Suprapubic skin (tissue), 4 donors: ENCODE measurements at regions not wholly inside any gene's neighbourhood (a gene's known extent, or its start where the extent isn't known, plus 50 kb on each side); places are given as distances from the start of the nearest gene placed in this dataset.

Experiments used
- DNase-seq, 2 donors: peaks; one replicate each; pipeline ENCODE4 v3.0.0-alpha.2; 2019; ENCODE audit warnings: low spot score in 2 of 2
- H3K27ac ChIP-seq: fragments of 200-600 bp; sonication (generic); one replicate; pipeline ENCODE4 v1.5.1; 2019
- H3K27me3 ChIP-seq: fragments of 200-600 bp; sonication (generic); one replicate; pipeline ENCODE4 v1.5.1; 2019
- H3K36me3 ChIP-seq: fragments of 200-600 bp; sonication (generic); one replicate; pipeline ENCODE4 v1.5.1; 2019
- H3K4me1 ChIP-seq: fragments of 200-600 bp; sonication (generic); one replicate; pipeline ENCODE4 v1.5.1; 2019
- H3K4me3 ChIP-seq: fragments of 200-600 bp; sonication (generic); one replicate; pipeline ENCODE4 v1.5.1; 2019; ENCODE audit warnings: mild to moderate bottlenecking
- H3K9me3 ChIP-seq: fragments of 200-600 bp; sonication (generic); one replicate; pipeline ENCODE4 v1.5.1; 2019
- EP300 ChIP-seq: sonication (generic); formaldehyde crosslinking; IDR thresholded peaks from one replicate; pipeline ENCODE4 v1.6.1; 2017; ENCODE audit warnings: antibody characterized with exemption
- POLR2A ChIP-seq, 2 donors: fragments of 450-650 bp; IDR thresholded peaks; one replicate each; pipeline ENCODE4 v1.6.1; 2017; ENCODE audit warnings: antibody characterized with exemption in 2 of 2, mild to moderate bottlenecking in 2 of 2, moderate library complexity in 2 of 2
- POLR2AphosphoS5 ChIP-seq, 3 donors: sonication (generic); formaldehyde crosslinking; IDR thresholded peaks; one replicate each; pipeline ENCODE4 v1.6.1; 2017; ENCODE audit warnings: antibody characterized with exemption in 3 of 3
- WGBS: methylation state at CpG from one replicate; pipeline ENCODE4 v1.1.5; 2018; 5-methylcytosine and 5-hydroxymethylcytosine counted together
- TF ChIP-seq, protein P1 (sequence below), 2 donors: fragments of 200-600 bp in 1 of 2; fragments of 450-650 bp in 1 of 2; sonication (generic) in 1 of 2; IDR thresholded peaks; one replicate each; pipeline ENCODE4 v1.5.1; 2016 to 2019; ENCODE audit warnings: antibody characterized with exemption in 2 of 2, mild to moderate bottlenecking in 1 of 2, moderate library complexity in 1 of 2

DNA sequence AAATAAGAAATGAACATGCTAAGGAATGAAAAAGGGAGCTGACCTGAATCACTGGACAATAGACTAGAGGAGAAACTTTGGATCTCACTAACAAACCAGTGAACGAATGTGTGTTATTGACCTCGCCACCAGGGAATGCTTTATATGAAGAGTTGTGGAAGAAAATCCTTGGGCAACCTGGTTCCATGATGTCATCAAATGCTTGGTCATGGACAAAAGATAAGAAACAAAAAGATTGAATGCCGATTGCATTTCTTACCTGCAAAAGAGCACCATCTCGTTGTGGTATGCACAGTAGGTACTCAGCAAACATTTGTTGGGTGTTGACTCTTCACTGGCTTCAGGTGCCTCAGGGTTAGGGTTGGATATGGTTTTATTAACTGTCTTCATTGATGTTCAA is 165.2 kb upstream of the TSHZ2 start:
- no peaks in the 10 kb centered on the region for H3K27me3 ChIP-seq
- H3K4me3 ChIP-seq, result no peak overlapping the region
- H3K27ac ChIP-seq, result no peak overlapping the region
- no peaks in the 10 kb centered on the region for H3K9me3 ChIP-seq
- no peak for DNase-seq
- no peaks in the 10 kb centered on the region for H3K4me1 ChIP-seq
- H3K36me3 ChIP-seq, result no peaks in the 10 kb centered on the region
- TF ChIP-seq EP300 (no peak), POLR2A (IDR thresholded peaks at IDR 0.05) (no peak), POLR2AphosphoS5 (IDR thresholded peaks at IDR 0.05) (no peak)
- TF ChIP-seq, protein P1, sequence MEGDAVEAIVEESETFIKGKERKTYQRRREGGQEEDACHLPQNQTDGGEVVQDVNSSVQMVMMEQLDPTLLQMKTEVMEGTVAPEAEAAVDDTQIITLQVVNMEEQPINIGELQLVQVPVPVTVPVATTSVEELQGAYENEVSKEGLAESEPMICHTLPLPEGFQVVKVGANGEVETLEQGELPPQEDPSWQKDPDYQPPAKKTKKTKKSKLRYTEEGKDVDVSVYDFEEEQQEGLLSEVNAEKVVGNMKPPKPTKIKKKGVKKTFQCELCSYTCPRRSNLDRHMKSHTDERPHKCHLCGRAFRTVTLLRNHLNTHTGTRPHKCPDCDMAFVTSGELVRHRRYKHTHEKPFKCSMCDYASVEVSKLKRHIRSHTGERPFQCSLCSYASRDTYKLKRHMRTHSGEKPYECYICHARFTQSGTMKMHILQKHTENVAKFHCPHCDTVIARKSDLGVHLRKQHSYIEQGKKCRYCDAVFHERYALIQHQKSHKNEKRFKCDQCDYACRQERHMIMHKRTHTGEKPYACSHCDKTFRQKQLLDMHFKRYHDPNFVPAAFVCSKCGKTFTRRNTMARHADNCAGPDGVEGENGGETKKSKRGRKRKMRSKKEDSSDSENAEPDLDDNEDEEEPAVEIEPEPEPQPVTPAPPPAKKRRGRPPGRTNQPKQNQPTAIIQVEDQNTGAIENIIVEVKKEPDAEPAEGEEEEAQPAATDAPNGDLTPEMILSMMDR (IDR thresholded peaks at IDR 0.05), result no peak
- WGBS, result 88% methylated on average over 4 of the region's 4 CpGs

DNA sequence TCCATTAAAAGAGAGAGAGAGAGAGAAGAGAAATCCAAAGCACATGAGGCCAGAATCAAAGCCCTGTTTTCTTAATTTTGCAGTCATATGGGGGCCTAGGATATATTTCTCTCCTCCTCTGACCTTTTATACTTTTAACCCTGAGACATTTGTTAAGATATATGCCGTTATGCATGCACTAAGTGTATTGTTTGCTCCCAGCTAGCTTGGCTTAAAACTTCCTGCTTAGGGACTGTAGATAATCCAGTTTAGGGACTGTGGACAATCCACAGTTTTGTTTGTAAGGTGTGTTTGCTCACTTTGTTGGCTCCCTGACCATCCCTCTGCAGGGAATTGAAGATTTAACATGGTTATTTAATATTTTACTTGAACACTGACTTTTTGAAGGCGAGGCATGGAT is 166.3 kb upstream of the TSHZ2 start:
- no peak overlapping the region for H3K4me3 ChIP-seq
- TF ChIP-seq EP300 (no peak), POLR2AphosphoS5 (IDR thresholded peaks at IDR 0.05) (no peak), POLR2A (IDR thresholded peaks at IDR 0.05) (no peak)
- TF ChIP-seq, protein P1 (IDR thresholded peaks at IDR 0.05), result no peak
- no peaks in the 10 kb centered on the region for H3K27me3 ChIP-seq
- no peak for DNase-seq
- no peaks in the 10 kb centered on the region for H3K9me3 ChIP-seq
- WGBS, result 59% methylated on average over 2 of the region's 2 CpGs
- no peaks in the 10 kb centered on the region for H3K36me3 ChIP-seq
- H3K4me1 ChIP-seq, result no peaks in the 10 kb centered on the region
- H3K27ac ChIP-seq, result no peak overlapping the region

DNA sequence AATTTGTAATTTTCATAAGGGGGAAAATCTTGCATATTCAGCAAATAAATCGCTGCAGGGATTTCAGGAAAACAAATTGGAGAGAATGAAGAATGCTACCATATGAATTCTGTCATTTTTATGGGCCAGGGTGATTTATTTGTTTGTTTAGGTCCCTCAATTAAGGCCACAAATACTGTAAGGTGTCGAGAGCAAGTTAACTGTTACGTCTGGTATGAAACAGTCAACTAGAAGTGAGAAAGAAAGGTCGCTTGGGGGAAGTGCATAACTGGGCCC is 166.9 kb upstream of the TSHZ2 start:
- WGBS, result 85% methylated on average over 4 of the region's 4 CpGs
- TF ChIP-seq POLR2AphosphoS5 (IDR thresholded peaks at IDR 0.05) (no peak), EP300 (no peak), POLR2A (IDR thresholded peaks at IDR 0.05) (no peak)

DNA sequence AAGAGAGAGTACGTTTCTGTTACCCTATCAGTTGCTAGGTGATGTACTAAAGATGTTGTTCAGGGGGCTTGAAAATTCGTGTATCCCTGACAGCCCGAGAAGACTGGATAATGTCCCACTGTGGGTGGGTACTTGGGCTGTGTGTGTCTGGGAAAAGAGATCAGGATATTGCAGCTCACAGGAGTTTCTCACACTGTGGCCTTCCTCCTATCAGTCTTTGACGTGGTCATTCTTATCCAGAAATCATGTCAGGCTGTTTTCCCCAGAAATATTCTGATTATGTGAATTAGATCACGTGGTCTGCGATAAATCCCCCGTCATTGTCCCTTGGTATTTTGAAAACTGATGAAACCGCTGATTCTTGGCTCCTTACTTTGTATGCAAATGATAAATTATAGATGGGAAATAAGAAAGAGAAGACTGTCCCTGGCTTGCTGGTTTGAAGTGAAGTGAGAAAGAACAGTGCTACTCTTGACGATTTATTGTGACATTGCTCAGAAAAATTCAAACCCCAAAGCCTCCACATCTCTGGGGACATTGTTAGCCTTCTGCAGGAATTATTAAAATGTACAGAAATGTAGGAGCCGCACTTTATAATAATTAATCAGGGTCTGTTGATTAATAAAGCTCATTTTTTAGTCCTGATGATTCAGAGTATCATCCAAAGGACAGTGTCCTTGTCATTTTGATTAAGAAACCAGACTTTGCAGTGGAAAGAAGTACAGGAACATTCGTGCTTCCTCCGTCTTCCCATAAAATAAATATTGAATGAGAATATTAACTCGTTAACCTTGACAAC is 167.5 kb upstream of the TSHZ2 start:
- Histone ChIP-seq H3K4me3 (no peak overlapping the region), H3K36me3 (no peaks in the 10 kb centered on the region), H3K27me3 (no peaks in the 10 kb centered on the region), H3K4me1 (no peaks in the 10 kb centered on the region), H3K27ac (no peak overlapping the region), H3K9me3 (no peaks in the 10 kb centered on the region)
- TF ChIP-seq EP300 (no peak), POLR2A (IDR thresholded peaks at IDR 0.05) (no peak), POLR2AphosphoS5 (IDR thresholded peaks at IDR 0.05) (no peak)
- TF ChIP-seq, protein P1 (IDR thresholded peaks at IDR 0.05), result no peak
- no peak for DNase-seq
- WGBS, result 80% methylated on average over 13 of the region's 13 CpGs

More for the DNA sequence above, 166.9 kb upstream of the TSHZ2 start:
- Histone ChIP-seq H3K4me3 (no peak overlapping the region), H3K36me3 (no peaks in the 10 kb centered on the region), H3K27ac (no peak overlapping the region), H3K4me1 (no peaks in the 10 kb centered on the region), H3K27me3 (no peaks in the 10 kb centered on the region), H3K9me3 (no peaks in the 10 kb centered on the region)
- DNase-seq, result no peak

DNA sequence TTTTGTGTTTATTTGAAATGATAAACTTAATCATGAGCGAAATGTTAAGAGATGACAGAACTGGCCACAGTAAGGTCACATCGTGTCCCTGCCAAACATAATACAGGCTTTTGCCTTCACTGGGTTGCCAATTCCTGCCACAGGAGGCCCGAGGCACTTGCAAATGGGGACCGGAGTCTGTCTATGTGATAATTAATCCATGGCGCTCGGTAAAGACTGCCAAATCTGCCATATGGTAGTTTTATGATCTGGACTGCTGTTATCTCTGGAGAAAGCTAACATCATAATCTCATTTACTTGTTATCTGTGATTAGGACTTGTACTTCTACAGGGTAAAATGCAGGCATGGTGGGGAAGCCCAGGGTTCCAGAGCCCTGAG is 170.5 kb upstream of the TSHZ2 start:
- Histone ChIP-seq H3K4me1 (no peaks in the 10 kb centered on the region), H3K9me3 (no peaks in the 10 kb centered on the region), H3K4me3 (no peak overlapping the region), H3K27me3 (no peaks in the 10 kb centered on the region), H3K36me3 (no peaks in the 10 kb centered on the region), H3K27ac (peak overlapping the region; percentile 26)
- no peak for DNase-seq
- no peak for TF ChIP-seq POLR2A (IDR thresholded peaks at IDR 0.05)
- TF ChIP-seq, protein P1 (IDR thresholded peaks at IDR 0.05), result no peak
- no peak for TF ChIP-seq EP300
- no peak for TF ChIP-seq POLR2AphosphoS5 (IDR thresholded peaks at IDR 0.05)
- WGBS, result 35% methylated on average over 6 of the region's 6 CpGs
